SK-N-SH (cell line): ENCODE measurements at regions not wholly inside any gene's neighbourhood (a gene's known extent, or its start where the extent isn't known, plus 50 kb on each side); places are given as distances from the start of the nearest gene placed in this dataset.

Experiments used
- CTCF ChIA-PET: fragments of 300-600, 350-600 bp; formaldehyde crosslinking; extraction: SDS; loops from one replicate; lab custom pipeline; 2021; lab: Yijun Ruan, JAX
- POLR2A ChIA-PET: fragments of 350-600 bp; sonication (Branson Sonifier 250); formaldehyde crosslinking; extraction: SDS; loops from one replicate; lab custom pipeline; 2020; ENCODE audit warnings: antibody characterized with exemption, inconsistent platforms; lab: Yijun Ruan, JAX
- DNase-seq: peaks from one replicate; pipeline ENCODE4 v3.0.0; 2012
- H2AFZ ChIP-seq: fragments of 200-600 bp; sonication (generic); 2 replicates; pipeline ENCODE4 v1.8.1; 2016; ENCODE audit warnings: antibody characterized with exemption, mild to moderate bottlenecking, low read depth
- H3F3A ChIP-seq: fragments of 200-600 bp; sonication (generic); replicated peaks from 2 replicates; pipeline ENCODE3; 2016; ENCODE audit warnings: antibody characterized with exemption, mild to moderate bottlenecking; ENCODE audit not compliant: insufficient read depth
- H3K27ac ChIP-seq, 2 experiments: fragments of 200-500 bp in 1 of 2; fragments of 200-600 bp in 1 of 2; sonication (Bioruptor generic) in 1 of 2; sonication (generic), shearing (Covaris generic) in 1 of 2; 2 replicates each; pipeline versions ENCODE4 v1.5.1 to v1.6.1; 2014 to 2016; ENCODE audit warnings: low read depth in 2 of 2, inconsistent platforms in 1 of 2, low read length in 1 of 2, mild to moderate bottlenecking in 1 of 2, mixed read lengths in 1 of 2
- H3K27me3 ChIP-seq: fragments of 200-600 bp; sonication (generic), shearing (Covaris generic); 2 replicates; pipeline ENCODE4 v1.6.1; 2016; ENCODE audit warnings: mixed run types; ENCODE audit not compliant: insufficient read depth
- H3K36me3 ChIP-seq, 2 experiments: fragments of 200-500 bp in 1 of 2; fragments of 200-600 bp in 1 of 2; sonication (Bioruptor generic) in 1 of 2; sonication (generic) in 1 of 2; replicated peaks in 1 of 2; 2 replicates each; pipeline versions ENCODE3 to v1.5.1; 2014 to 2016; ENCODE audit warnings: low read length in 1 of 2, mild to moderate bottlenecking in 1 of 2; ENCODE audit not compliant: insufficient read depth in 2 of 2, control insufficient read depth in 1 of 2
- H3K4me1 ChIP-seq, 2 experiments: fragments of 200-500 bp in 1 of 2; fragments of 200-600 bp in 1 of 2; sonication (Bioruptor generic) in 1 of 2; sonication (generic), shearing (Covaris generic) in 1 of 2; 2 replicates each; pipeline versions ENCODE4 v1.5.1 to v1.6.1; 2014 to 2016; ENCODE audit warnings: low read depth in 1 of 2, low read length in 1 of 2, mixed run types in 1 of 2; ENCODE audit not compliant: insufficient read depth in 2 of 2, control insufficient read depth in 1 of 2
- H3K4me2 ChIP-seq: fragments of 200-600 bp; sonication (generic), shearing (Covaris generic); 2 replicates; pipeline ENCODE4 v1.6.1; 2017; ENCODE audit warnings: mixed run types
- H3K4me3 ChIP-seq, 2 experiments: fragments of 200-500 bp in 1 of 2; fragments of 200-600 bp in 1 of 2; sonication (Bioruptor generic) in 1 of 2; sonication (generic), shearing (Covaris generic) in 1 of 2; 2 replicates each; pipeline versions ENCODE4 v1.5.1 to v1.8.1; 2014 to 2016; ENCODE audit warnings: low read depth in 2 of 2, inconsistent platforms in 1 of 2, low read length in 1 of 2, mild to moderate bottlenecking in 1 of 2, mixed read lengths in 1 of 2, moderate library complexity in 1 of 2
- H3K79me2 ChIP-seq: fragments of 200-600 bp; sonication (generic); 2 replicates; pipeline ENCODE4 v1.8.1; 2017; ENCODE audit warnings: mild to moderate bottlenecking; ENCODE audit not compliant: insufficient read depth
- H3K9ac ChIP-seq: fragments of 200-600 bp; sonication (generic); 2 replicates; pipeline ENCODE4 v1.6.1; 2017; ENCODE audit warnings: mixed run types
- H3K9me2 ChIP-seq: fragments of 200-600 bp; sonication (generic); 2 replicates; pipeline ENCODE4 v1.6.1; 2017; ENCODE audit warnings: mixed run types
- H3K9me3 ChIP-seq: fragments of 200-600 bp; sonication (generic); 2 replicates; pipeline ENCODE4 v1.6.1; 2017; ENCODE audit warnings: mixed run types, mild to moderate bottlenecking, moderate library complexity
- H4K20me1 ChIP-seq: fragments of 200-600 bp; sonication (generic); 2 replicates; pipeline ENCODE4 v1.6.1; 2017; ENCODE audit warnings: mild to moderate bottlenecking, mixed run types; ENCODE audit not compliant: insufficient read depth
- ELF1 ChIP-seq: IDR thresholded peaks from 2 replicates; pipeline ENCODE4 v1.4.0; 2012
- EZH2phosphoT487 ChIP-seq: fragments of 200-600 bp; sonication (generic); IDR thresholded peaks from 2 replicates; pipeline ENCODE4 v1.6.1; 2017; ENCODE audit warnings: low read depth, mixed run types, mild to moderate bottlenecking, antibody characterized with exemption, moderate library complexity, borderline replicate concordance
- FOSL2 ChIP-seq: IDR thresholded peaks from 2 replicates; pipeline ENCODE4 v1.4.0; 2012; ENCODE audit warnings: low read depth, mild to moderate bottlenecking, moderate library complexity, borderline replicate concordance
- FOXJ3 ChIP-seq: sonication (generic); formaldehyde crosslinking; IDR thresholded peaks from 2 replicates; pipeline ENCODE4 v1.5.1; 2020; ENCODE audit warnings: mild to moderate bottlenecking, missing genetic modification reagents
- FOXM1 ChIP-seq: IDR thresholded peaks from 2 replicates; pipeline ENCODE4 v1.4.0; 2012; ENCODE audit warnings: low read depth, mild to moderate bottlenecking
- JUND ChIP-seq: IDR thresholded peaks from 2 replicates; pipeline ENCODE4 v1.4.0; 2012
- MEF2A ChIP-seq: IDR thresholded peaks from 2 replicates; pipeline ENCODE4 v1.4.0; 2012; ENCODE audit warnings: low read depth, borderline replicate concordance
- MXI1 ChIP-seq: IDR thresholded peaks from 2 replicates; pipeline ENCODE4 v1.6.1; 2012; ENCODE audit warnings: mild to moderate bottlenecking, low read depth, low read length, improper control_type of control experiment
- RAD21 ChIP-seq: IDR thresholded peaks from 2 replicates; pipeline ENCODE4 v1.6.1; 2012; ENCODE audit warnings: mild to moderate bottlenecking, low read length
- RCOR1 ChIP-seq: fragments of 150-350 bp; IDR thresholded peaks from 2 replicates; pipeline ENCODE4 v1.6.1; 2017; ENCODE audit warnings: antibody characterized with exemption, low read length
- RFX5 ChIP-seq: IDR thresholded peaks from 2 replicates; pipeline ENCODE4 v1.6.1; 2012; ENCODE audit warnings: mild to moderate bottlenecking, improper control_type of control experiment, low read length
- RXRA ChIP-seq: IDR thresholded peaks from 2 replicates; pipeline ENCODE4 v1.4.0; 2012; ENCODE audit warnings: low read depth, mild to moderate bottlenecking, borderline replicate concordance
- SIN3A ChIP-seq: IDR thresholded peaks from 2 replicates; pipeline ENCODE4 v1.6.1; 2012; ENCODE audit warnings: low read depth, mild to moderate bottlenecking, low read length, moderate library complexity, borderline replicate concordance
- SMC3 ChIP-seq: IDR thresholded peaks from 2 replicates; pipeline ENCODE4 v1.6.1; 2012; ENCODE audit warnings: low read depth, low read length, improper control_type of control experiment
- TAF1 ChIP-seq: IDR thresholded peaks from 2 replicates; pipeline ENCODE4 v1.6.1; 2012; ENCODE audit warnings: low read depth, mild to moderate bottlenecking, low read length, moderate library complexity, borderline replicate concordance
- TEAD4 ChIP-seq: IDR thresholded peaks from 2 replicates; pipeline ENCODE4 v1.4.0; 2012; ENCODE audit warnings: mild to moderate bottlenecking, borderline replicate concordance; ENCODE audit not compliant: insufficient read depth
- USF2 ChIP-seq: fragments of 150-350 bp; IDR thresholded peaks from 2 replicates; pipeline ENCODE4 v1.6.1; 2017; ENCODE audit warnings: antibody characterized with exemption, low read length, low read depth, borderline replicate concordance
- YY1 ChIP-seq: IDR thresholded peaks from 2 replicates; pipeline ENCODE4 v1.4.0; 2012; ENCODE audit warnings: low read depth, mild to moderate bottlenecking
- WGBS: methylation state at CpG from one replicate; pipeline ENCODE4 v1.1.6; 2017; ENCODE audit warnings: low lambda C conversion rate; 5-methylcytosine and 5-hydroxymethylcytosine counted together
- TF ChIP-seq, protein P1 (sequence below): IDR thresholded peaks from 2 replicates; pipeline ENCODE4; 2012
- TF ChIP-seq, protein P2 (sequence below): IDR thresholded peaks from 2 replicates; pipeline ENCODE4 v1.6.1; 2012; ENCODE audit warnings: mild to moderate bottlenecking, low read depth, low read length, moderate library complexity

GRCh38 chr5:174570662-174571061, 153.7 kb upstream of the MSX2 start:
- Histone ChIP-seq H3K9ac (no peak overlapping the region), H2AFZ (no peak overlapping the region), H4K20me1 (no peaks in the 10 kb centered on the region), H3K9me2 (no peaks in the 10 kb centered on the region), H3K79me2 (no peaks in the 10 kb centered on the region), H3K36me3 (no peaks in the 10 kb centered on the region), H3K9me3 (no peaks in the 10 kb centered on the region), H3K4me2 (no peak overlapping the region), H3K27ac (no peak overlapping the region), H3K4me3 (no peak overlapping the region), H3K4me1 (peaks cover 0 to 8% of the 10 kb centered on the region in 2 experiments; a peak in 1 of 4 replicates), H3K27me3 (no peaks in the 10 kb centered on the region), H3F3A (peaks cover 5% of the 10 kb centered on the region)
- TF ChIP-seq, protein P1, sequence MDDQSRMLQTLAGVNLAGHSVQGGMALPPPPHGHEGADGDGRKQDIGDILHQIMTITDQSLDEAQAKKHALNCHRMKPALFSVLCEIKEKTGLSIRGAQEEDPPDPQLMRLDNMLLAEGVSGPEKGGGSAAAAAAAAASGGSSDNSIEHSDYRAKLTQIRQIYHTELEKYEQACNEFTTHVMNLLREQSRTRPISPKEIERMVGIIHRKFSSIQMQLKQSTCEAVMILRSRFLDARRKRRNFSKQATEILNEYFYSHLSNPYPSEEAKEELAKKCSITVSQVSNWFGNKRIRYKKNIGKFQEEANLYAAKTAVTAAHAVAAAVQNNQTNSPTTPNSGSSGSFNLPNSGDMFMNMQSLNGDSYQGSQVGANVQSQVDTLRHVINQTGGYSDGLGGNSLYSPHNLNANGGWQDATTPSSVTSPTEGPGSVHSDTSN = no peak
- TF ChIP-seq RFX5 (no peak), USF2 (no peak), RXRA (no peak), RAD21 (no peak), FOSL2 (no peak), TAF1 (no peak), SMC3 (no peak), JUND (no peak), TEAD4 (no peak), FOXJ3 (no peak), SIN3A (no peak), EZH2phosphoT487 (no peak), MXI1 (no peak), ELF1 (no peak), MEF2A (no peak), FOXM1 (no peak), RCOR1 (no peak), YY1 (no peak)
- TF ChIP-seq, protein P2, sequence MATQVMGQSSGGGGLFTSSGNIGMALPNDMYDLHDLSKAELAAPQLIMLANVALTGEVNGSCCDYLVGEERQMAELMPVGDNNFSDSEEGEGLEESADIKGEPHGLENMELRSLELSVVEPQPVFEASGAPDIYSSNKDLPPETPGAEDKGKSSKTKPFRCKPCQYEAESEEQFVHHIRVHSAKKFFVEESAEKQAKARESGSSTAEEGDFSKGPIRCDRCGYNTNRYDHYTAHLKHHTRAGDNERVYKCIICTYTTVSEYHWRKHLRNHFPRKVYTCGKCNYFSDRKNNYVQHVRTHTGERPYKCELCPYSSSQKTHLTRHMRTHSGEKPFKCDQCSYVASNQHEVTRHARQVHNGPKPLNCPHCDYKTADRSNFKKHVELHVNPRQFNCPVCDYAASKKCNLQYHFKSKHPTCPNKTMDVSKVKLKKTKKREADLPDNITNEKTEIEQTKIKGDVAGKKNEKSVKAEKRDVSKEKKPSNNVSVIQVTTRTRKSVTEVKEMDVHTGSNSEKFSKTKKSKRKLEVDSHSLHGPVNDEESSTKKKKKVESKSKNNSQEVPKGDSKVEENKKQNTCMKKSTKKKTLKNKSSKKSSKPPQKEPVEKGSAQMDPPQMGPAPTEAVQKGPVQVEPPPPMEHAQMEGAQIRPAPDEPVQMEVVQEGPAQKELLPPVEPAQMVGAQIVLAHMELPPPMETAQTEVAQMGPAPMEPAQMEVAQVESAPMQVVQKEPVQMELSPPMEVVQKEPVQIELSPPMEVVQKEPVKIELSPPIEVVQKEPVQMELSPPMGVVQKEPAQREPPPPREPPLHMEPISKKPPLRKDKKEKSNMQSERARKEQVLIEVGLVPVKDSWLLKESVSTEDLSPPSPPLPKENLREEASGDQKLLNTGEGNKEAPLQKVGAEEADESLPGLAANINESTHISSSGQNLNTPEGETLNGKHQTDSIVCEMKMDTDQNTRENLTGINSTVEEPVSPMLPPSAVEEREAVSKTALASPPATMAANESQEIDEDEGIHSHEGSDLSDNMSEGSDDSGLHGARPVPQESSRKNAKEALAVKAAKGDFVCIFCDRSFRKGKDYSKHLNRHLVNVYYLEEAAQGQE = no peak
- POLR2A ChIA-PET = no interaction called here
- CTCF ChIA-PET = interaction anchor here (1.0 kb wide), 1 partner anchor 10 kb away, joined by 4 read pairs; no protein-coding TSS in a partner anchor
- WGBS = 71% methylated on average over 4 of the region's 4 CpGs
- DNase-seq = no peak
